Adrenal gland (tissue), 5 donors: ENCODE measurements at regions not wholly inside any gene's neighbourhood (a gene's known extent, or its start where the extent isn't known, plus 50 kb on each side); places are given as distances from the start of the nearest gene placed in this dataset.

Source experiments
- POLR2A ChIP-seq, 2 donors: fragments of 450-650 bp; IDR thresholded peaks; one replicate each; pipeline ENCODE4 v1.6.1; 2017; ENCODE audit warnings: antibody characterized with exemption in 2 of 2, mild to moderate bottlenecking in 2 of 2, moderate library complexity in 1 of 2
- TF ChIP-seq, protein P1 (sequence below), 6 experiments: fragments of 450-650 bp in 4 of 6; fragments of 200-600 bp in 2 of 6; sonication (generic) in 1 of 6; IDR thresholded peaks; 1 replicate in 5 of 6; 2 replicates in 1 of 6; pipeline versions ENCODE4 v1.5.1 to v1.8.0; 2016 to 2021; ENCODE audit warnings: antibody characterized with exemption in 6 of 6, mild to moderate bottlenecking in 2 of 6, moderate library complexity in 1 of 6
- donor health status: DM: no; HTN: no; CAD: no.

GRCh38 chr22:25361899-25362214 is 142.4 kb downstream of the CRYBB2 start:
- TF ChIP-seq, protein P1, sequence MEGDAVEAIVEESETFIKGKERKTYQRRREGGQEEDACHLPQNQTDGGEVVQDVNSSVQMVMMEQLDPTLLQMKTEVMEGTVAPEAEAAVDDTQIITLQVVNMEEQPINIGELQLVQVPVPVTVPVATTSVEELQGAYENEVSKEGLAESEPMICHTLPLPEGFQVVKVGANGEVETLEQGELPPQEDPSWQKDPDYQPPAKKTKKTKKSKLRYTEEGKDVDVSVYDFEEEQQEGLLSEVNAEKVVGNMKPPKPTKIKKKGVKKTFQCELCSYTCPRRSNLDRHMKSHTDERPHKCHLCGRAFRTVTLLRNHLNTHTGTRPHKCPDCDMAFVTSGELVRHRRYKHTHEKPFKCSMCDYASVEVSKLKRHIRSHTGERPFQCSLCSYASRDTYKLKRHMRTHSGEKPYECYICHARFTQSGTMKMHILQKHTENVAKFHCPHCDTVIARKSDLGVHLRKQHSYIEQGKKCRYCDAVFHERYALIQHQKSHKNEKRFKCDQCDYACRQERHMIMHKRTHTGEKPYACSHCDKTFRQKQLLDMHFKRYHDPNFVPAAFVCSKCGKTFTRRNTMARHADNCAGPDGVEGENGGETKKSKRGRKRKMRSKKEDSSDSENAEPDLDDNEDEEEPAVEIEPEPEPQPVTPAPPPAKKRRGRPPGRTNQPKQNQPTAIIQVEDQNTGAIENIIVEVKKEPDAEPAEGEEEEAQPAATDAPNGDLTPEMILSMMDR (IDR thresholded peaks at IDR 0.05), result no peak
- TF ChIP-seq POLR2A (IDR thresholded peaks at IDR 0.05), result no peak
